Neural cell (in vitro differentiated cells): ENCODE measurements at regions not wholly inside any gene's neighbourhood (a gene's known extent, or its start where the extent isn't known, plus 50 kb on each side); places are given as distances from the start of the nearest gene placed in this dataset.

Source experiments
- H2AFZ ChIP-seq: fragments of 200-600, 300-800 bp; sonication (generic), shearing (Covaris generic); 2 replicates; pipeline ENCODE4 v1.6.0; 2014; ENCODE audit warnings: low read depth, mild to moderate bottlenecking, antibody characterized with exemption, low read length, moderate library complexity
- H3F3A ChIP-seq: fragments of 200-600 bp; shearing (Covaris generic); 2 replicates; pipeline ENCODE4 v1.6.1; 2016; ENCODE audit warnings: mild to moderate bottlenecking, moderate library complexity, mixed read lengths, antibody characterized with exemption, low read length; ENCODE audit not compliant: insufficient read depth, poor library complexity, severe bottlenecking
- H3K27ac ChIP-seq: fragments of 200-600, 300-800 bp; sonication (generic), shearing (Covaris generic); 2 replicates; pipeline ENCODE4 v1.5.1; 2014; ENCODE audit warnings: mild to moderate bottlenecking, low read length, moderate library complexity
- H3K27me3 ChIP-seq: fragments of 300-800, 200-600 bp; sonication (generic), shearing (Covaris generic); 2 replicates; pipeline ENCODE4 v1.6.0; 2014; ENCODE audit warnings: mild to moderate bottlenecking, low read depth, low read length, moderate library complexity; ENCODE audit not compliant: insufficient read depth
- H3K36me3 ChIP-seq: fragments of 300-800, 200-600 bp; sonication (generic), shearing (Covaris generic); 2 replicates; pipeline ENCODE4 v1.5.1; 2014; ENCODE audit warnings: mild to moderate bottlenecking, antibody characterized with exemption, low read length, moderate library complexity; ENCODE audit not compliant: insufficient read depth
- H3K4me2 ChIP-seq: fragments of 300-800, 200-600 bp; sonication (generic), shearing (Covaris generic); 2 replicates; pipeline ENCODE4 v1.6.0; 2014; ENCODE audit warnings: mild to moderate bottlenecking, low read length
- H3K4me3 ChIP-seq: fragments of 300-800, 200-600 bp; sonication (generic), shearing (Covaris generic); 2 replicates; pipeline ENCODE4 v1.5.1; 2014; ENCODE audit warnings: mild to moderate bottlenecking, low read length, moderate library complexity
- H3K79me2 ChIP-seq: fragments of 200-600 bp; shearing (Covaris generic); replicated peaks from 2 replicates; pipeline ENCODE4 v1.6.0; 2014; ENCODE audit warnings: mild to moderate bottlenecking, low read length, moderate library complexity; ENCODE audit not compliant: insufficient read depth
- H3K9ac ChIP-seq: fragments of 300-800, 200-600 bp; sonication (generic), shearing (Covaris generic); 2 replicates; pipeline ENCODE4 v1.6.1; 2016; ENCODE audit warnings: mild to moderate bottlenecking, low read length, mixed read lengths
- H3K9me2 ChIP-seq: fragments of 200-600 bp; shearing (Covaris generic); 2 replicates; pipeline ENCODE4 v1.6.1; 2016; ENCODE audit warnings: mild to moderate bottlenecking, low read length, mixed read lengths; ENCODE audit not compliant: insufficient read depth
- H3K9me3 ChIP-seq: fragments of 200-600, 300-800 bp; sonication (generic), shearing (Covaris generic); 2 replicates; pipeline ENCODE4 v1.6.1; 2016; ENCODE audit warnings: mild to moderate bottlenecking, mixed run types, low read length, moderate library complexity, mixed read lengths
- H4K20me1 ChIP-seq: fragments of 200-600 bp; shearing (Covaris generic); 2 replicates; pipeline ENCODE4 v1.6.1; 2016; ENCODE audit warnings: mild to moderate bottlenecking, mixed run types; ENCODE audit not compliant: insufficient read depth
- EP300 ChIP-seq: fragments of 450-650 bp; conservative IDR thresholded peaks from 2 replicates; pipeline ENCODE4 v1.6.1; 2014; ENCODE audit warnings: antibody characterized with exemption, mild to moderate bottlenecking, moderate library complexity; ENCODE audit not compliant: poor library complexity, severe bottlenecking
- EZH2 ChIP-seq: fragments of 200-600, 300-800 bp; shearing (Covaris generic), sonication (generic); IDR thresholded peaks from 2 replicates; pipeline ENCODE4 v1.6.1; 2014; ENCODE audit warnings: antibody characterized with exemption, low read length, borderline replicate concordance, mild to moderate bottlenecking; ENCODE audit not compliant: insufficient read depth, poor library complexity, severe bottlenecking
- MXI1 ChIP-seq: fragments of 450-650 bp; conservative IDR thresholded peaks from 2 replicates; pipeline ENCODE4 v1.6.1; 2014; ENCODE audit warnings: antibody characterized with exemption, mild to moderate bottlenecking; ENCODE audit not compliant: poor library complexity, severe bottlenecking
- POLR2AphosphoS5 ChIP-seq: IDR thresholded peaks from 2 replicates; pipeline ENCODE4 v1.6.1; 2012
- RAD21 ChIP-seq: fragments of 450-650 bp; conservative IDR thresholded peaks from 2 replicates; pipeline ENCODE4 v1.6.1; 2014; ENCODE audit warnings: antibody characterized with exemption, mild to moderate bottlenecking, moderate library complexity
- SMC3 ChIP-seq: fragments of 450-650 bp; conservative IDR thresholded peaks from 2 replicates; pipeline ENCODE4 v1.6.1; 2014; ENCODE audit warnings: antibody characterized with exemption, mild to moderate bottlenecking, moderate library complexity; ENCODE audit not compliant: poor library complexity
- TAF1 ChIP-seq: IDR thresholded peaks from 2 replicates; pipeline ENCODE4 v1.6.1; 2012; ENCODE audit warnings: low read depth
- TF ChIP-seq, protein P1 (sequence below): fragments of 450-650 bp; IDR thresholded peaks from 2 replicates; pipeline ENCODE4 v1.5.1; 2014; ENCODE audit warnings: antibody characterized with exemption, mild to moderate bottlenecking, moderate library complexity; ENCODE audit not compliant: poor library complexity, severe bottlenecking
- TF ChIP-seq, protein P2 (sequence below): IDR thresholded peaks from 2 replicates; pipeline ENCODE4 v1.6.1; 2012; ENCODE audit warnings: borderline replicate concordance

DNA sequence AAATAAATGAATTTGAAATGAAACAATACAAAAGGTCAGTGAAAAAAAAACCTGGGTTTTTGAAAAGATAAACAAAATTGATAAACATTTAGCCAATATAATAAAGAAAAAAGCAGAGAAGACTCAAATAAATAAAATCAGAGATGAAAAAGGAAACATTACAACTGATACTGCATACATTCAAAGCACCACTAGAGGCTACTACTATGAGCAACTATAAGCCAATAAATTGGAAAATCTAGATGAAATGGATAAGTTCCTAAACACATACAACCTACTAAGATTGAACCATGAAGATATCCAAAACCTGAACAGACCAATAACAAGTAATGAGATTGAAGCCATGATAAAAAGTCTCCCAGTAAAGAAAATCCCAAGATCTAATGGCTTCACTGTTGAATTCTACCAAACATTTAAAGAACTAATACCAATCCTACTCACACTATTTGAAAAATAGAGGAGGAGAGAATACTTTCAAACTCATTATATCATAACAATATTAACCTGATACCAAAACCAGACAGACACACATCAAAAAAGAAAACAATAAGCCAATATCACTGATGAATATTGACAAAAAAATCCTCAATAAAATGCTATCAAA is 80.8 kb upstream of the CERS6 start:
- H2AFZ ChIP-seq = no peak overlapping the region
- H4K20me1 ChIP-seq = no peaks in the 10 kb centered on the region
- no peaks in the 10 kb centered on the region for H3K9me2 ChIP-seq
- no peak overlapping the region for H3K4me2 ChIP-seq
- no peak overlapping the region for H3K4me3 ChIP-seq
- H3K36me3 ChIP-seq = no peaks in the 10 kb centered on the region
- no peak for TF ChIP-seq POLR2AphosphoS5
- TF ChIP-seq TAF1 = no peak
- TF ChIP-seq, protein P1, sequence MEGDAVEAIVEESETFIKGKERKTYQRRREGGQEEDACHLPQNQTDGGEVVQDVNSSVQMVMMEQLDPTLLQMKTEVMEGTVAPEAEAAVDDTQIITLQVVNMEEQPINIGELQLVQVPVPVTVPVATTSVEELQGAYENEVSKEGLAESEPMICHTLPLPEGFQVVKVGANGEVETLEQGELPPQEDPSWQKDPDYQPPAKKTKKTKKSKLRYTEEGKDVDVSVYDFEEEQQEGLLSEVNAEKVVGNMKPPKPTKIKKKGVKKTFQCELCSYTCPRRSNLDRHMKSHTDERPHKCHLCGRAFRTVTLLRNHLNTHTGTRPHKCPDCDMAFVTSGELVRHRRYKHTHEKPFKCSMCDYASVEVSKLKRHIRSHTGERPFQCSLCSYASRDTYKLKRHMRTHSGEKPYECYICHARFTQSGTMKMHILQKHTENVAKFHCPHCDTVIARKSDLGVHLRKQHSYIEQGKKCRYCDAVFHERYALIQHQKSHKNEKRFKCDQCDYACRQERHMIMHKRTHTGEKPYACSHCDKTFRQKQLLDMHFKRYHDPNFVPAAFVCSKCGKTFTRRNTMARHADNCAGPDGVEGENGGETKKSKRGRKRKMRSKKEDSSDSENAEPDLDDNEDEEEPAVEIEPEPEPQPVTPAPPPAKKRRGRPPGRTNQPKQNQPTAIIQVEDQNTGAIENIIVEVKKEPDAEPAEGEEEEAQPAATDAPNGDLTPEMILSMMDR = no peak
- TF ChIP-seq RAD21 = no peak
- no peak for TF ChIP-seq EP300
- no peak for TF ChIP-seq SMC3
- TF ChIP-seq, protein P2, sequence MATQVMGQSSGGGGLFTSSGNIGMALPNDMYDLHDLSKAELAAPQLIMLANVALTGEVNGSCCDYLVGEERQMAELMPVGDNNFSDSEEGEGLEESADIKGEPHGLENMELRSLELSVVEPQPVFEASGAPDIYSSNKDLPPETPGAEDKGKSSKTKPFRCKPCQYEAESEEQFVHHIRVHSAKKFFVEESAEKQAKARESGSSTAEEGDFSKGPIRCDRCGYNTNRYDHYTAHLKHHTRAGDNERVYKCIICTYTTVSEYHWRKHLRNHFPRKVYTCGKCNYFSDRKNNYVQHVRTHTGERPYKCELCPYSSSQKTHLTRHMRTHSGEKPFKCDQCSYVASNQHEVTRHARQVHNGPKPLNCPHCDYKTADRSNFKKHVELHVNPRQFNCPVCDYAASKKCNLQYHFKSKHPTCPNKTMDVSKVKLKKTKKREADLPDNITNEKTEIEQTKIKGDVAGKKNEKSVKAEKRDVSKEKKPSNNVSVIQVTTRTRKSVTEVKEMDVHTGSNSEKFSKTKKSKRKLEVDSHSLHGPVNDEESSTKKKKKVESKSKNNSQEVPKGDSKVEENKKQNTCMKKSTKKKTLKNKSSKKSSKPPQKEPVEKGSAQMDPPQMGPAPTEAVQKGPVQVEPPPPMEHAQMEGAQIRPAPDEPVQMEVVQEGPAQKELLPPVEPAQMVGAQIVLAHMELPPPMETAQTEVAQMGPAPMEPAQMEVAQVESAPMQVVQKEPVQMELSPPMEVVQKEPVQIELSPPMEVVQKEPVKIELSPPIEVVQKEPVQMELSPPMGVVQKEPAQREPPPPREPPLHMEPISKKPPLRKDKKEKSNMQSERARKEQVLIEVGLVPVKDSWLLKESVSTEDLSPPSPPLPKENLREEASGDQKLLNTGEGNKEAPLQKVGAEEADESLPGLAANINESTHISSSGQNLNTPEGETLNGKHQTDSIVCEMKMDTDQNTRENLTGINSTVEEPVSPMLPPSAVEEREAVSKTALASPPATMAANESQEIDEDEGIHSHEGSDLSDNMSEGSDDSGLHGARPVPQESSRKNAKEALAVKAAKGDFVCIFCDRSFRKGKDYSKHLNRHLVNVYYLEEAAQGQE = no peak
- no peak for TF ChIP-seq EZH2
- TF ChIP-seq MXI1 = no peak
- H3K9me3 ChIP-seq = no peaks in the 10 kb centered on the region
- H3F3A ChIP-seq = no peaks in the 10 kb centered on the region
- no peaks in the 10 kb centered on the region for H3K27me3 ChIP-seq
- H3K27ac ChIP-seq = no peak overlapping the region
- no peaks in the 10 kb centered on the region for H3K79me2 ChIP-seq
- H3K9ac ChIP-seq = no peak overlapping the region

DNA sequence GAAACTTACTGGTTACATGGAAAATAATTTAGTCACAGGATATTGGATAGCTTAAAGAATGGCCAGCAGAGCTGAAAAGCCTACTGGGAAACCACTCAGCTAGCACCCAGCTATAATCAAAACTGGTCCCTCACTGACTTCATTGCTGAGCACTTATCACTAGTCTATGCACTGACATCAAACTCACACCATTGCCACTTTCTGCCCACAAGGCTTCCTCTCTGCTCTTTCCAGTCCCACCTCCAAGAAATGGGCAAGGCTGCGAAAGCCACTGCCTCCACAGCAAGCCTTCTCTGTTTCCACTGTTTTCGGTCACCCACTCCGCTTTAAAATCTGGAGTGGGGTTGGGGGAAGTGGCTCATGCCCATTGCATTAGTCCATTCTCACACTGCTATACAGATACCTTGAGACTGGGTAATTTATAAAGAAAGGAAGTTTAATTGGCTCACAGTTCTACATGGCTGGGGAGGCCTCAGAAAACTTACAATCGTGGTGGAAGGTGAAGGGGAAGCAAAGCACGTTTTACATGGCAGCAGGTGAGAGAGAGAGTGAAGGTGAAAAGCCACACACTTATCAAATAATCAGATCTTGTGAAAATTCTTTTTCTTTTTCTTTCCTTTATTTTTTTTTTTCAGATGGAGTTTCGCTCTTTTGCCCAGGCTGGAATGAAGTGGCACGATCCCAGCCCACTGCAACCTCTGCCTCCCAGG is 77.0 kb upstream of the CERS6 start:
- Histone ChIP-seq H3K4me3 (no peak overlapping the region), H2AFZ (no peak overlapping the region), H3K27me3 (no peaks in the 10 kb centered on the region), H3K36me3 (no peaks in the 10 kb centered on the region), H4K20me1 (no peaks in the 10 kb centered on the region), H3K79me2 (no peaks in the 10 kb centered on the region), H3K4me2 (no peak overlapping the region), H3K27ac (no peak overlapping the region), H3F3A (no peaks in the 10 kb centered on the region), H3K9me3 (no peaks in the 10 kb centered on the region), H3K9me2 (no peaks in the 10 kb centered on the region), H3K9ac (no peak overlapping the region)
- no peak for TF ChIP-seq EZH2
- TF ChIP-seq, protein P1 = no peak
- TF ChIP-seq TAF1 = no peak
